Chondrocyte (in vitro differentiated cells): ENCODE measurements at regions not wholly inside any gene's neighbourhood (a gene's known extent, or its start where the extent isn't known, plus 50 kb on each side); places are given as distances from the start of the nearest gene placed in this dataset.
A peak's percentile ranks its signal among the peaks of the same experiment; 100 is the strongest.
"Not testable (repeated sequence)": the region's sequence is repeated elsewhere in the genome, so short reads cannot be mapped to it uniquely, and the experiment has no call there.

Experiments used
- DNase-seq: peaks from one replicate; pipeline ENCODE4 v3.0.0; 2021; ENCODE audit warnings: mixed read lengths, low spot score
- H3K27ac Mint-ChIP-seq: one replicate; pipeline ENCODE4 v1.8.0; 2021; ENCODE audit warnings: mild to moderate bottlenecking, moderate library complexity, mixed read lengths; ENCODE audit not compliant: unreplicated experiment
- H3K27me3 Mint-ChIP-seq: 2 replicates; pipeline ENCODE4 v1.8.0; 2021; ENCODE audit warnings: low read depth, mixed read lengths
- H3K36me3 Mint-ChIP-seq: 2 replicates; pipeline ENCODE4 v1.8.0; 2021; ENCODE audit warnings: low read depth, mixed read lengths
- H3K4me1 Mint-ChIP-seq: 2 replicates; pipeline ENCODE4 v1.8.0; 2021; ENCODE audit warnings: low read depth, mild to moderate bottlenecking, mixed read lengths
- H3K4me3 Mint-ChIP-seq: one replicate; pipeline ENCODE4 v1.8.0; 2021; ENCODE audit warnings: mild to moderate bottlenecking, moderate library complexity, mixed read lengths; ENCODE audit not compliant: unreplicated experiment
- H3K9me3 Mint-ChIP-seq: 2 replicates; pipeline ENCODE4 v1.8.0; 2021; ENCODE audit warnings: low read depth, mixed read lengths
- CTCF ChIP-seq: fragments of 200-600 bp; sonication (generic); IDR thresholded peaks from 2 replicates; pipeline ENCODE4 v1.5.0; 2021; ENCODE audit warnings: antibody characterized with exemption, mild to moderate bottlenecking, moderate library complexity

DNA sequence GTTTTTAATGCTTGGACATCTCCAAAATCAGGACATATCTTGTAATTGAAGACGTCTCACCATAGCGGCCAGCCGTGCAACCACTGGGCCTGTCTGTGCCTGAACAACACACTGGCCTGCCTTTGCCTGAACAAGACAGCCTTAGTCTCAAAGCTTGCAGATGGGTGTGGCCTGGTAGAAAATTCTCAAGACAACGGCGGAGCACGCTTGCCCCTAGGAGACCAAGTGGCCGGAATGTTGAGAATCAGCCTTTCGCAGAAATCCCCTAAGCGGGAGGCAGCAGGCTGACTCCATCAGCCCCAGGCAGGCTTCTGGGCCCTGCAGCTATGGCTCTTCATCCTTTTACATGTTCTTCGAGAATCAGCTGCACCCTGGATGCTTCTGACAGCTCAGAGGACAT is 98.0 kb upstream of the C1orf174 start:
- H3K27me3 Mint-ChIP-seq, result no peaks in the 10 kb centered on the region
- no peaks in the 10 kb centered on the region for H3K4me1 Mint-ChIP-seq
- no peak overlapping the region for H3K4me3 Mint-ChIP-seq
- TF ChIP-seq CTCF, result no peak
- peak; percentile 51 for DNase-seq
- no peak overlapping the region for H3K27ac Mint-ChIP-seq
- no peaks in the 10 kb centered on the region for H3K36me3 Mint-ChIP-seq
- H3K9me3 Mint-ChIP-seq, result no peaks in the 10 kb centered on the region

DNA sequence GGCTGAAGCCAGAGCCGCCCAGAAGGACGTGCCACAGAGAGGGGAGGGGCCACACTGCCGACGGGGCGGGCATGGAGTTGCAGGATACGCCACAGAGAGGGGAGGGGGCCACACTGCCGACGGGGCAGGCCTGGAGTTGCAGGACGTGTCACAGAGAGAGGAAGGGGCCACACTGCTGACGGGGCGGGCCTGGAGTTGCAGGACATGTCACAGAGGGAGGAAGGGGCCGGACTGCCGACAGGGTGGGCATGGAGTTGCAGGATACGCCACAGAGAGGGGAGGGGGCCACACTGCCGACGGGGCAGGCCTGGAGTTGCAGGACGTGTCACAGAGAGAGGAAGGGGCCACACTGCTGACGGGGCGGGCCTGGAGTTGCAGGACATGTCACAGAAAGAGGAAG is 99.4 kb upstream of the C1orf174 start:
- not testable (repeated sequence) for H3K4me3 Mint-ChIP-seq

GRCh38 chr1:3999941-4000735 is 100.1 kb upstream of the C1orf174 start:
- Mint-ChIP-seq H3K4me3 (no peak overlapping the region), H3K4me1 (no peaks in the 10 kb centered on the region), H3K27ac (no peak overlapping the region), H3K9me3 (peaks cover under 1% of the 10 kb centered on the region), H3K27me3 (no peaks in the 10 kb centered on the region), H3K36me3 (no peaks in the 10 kb centered on the region)
- DNase-seq, result peak; percentile 79
- no peak for TF ChIP-seq CTCF

More for the DNA sequence above, 99.4 kb upstream of the C1orf174 start:
- not testable (repeated sequence) for H3K9me3 Mint-ChIP-seq, H3K27me3 Mint-ChIP-seq, H3K27ac Mint-ChIP-seq, H3K36me3 Mint-ChIP-seq, H3K4me1 Mint-ChIP-seq
- peak; percentile 94 for DNase-seq

DNA sequence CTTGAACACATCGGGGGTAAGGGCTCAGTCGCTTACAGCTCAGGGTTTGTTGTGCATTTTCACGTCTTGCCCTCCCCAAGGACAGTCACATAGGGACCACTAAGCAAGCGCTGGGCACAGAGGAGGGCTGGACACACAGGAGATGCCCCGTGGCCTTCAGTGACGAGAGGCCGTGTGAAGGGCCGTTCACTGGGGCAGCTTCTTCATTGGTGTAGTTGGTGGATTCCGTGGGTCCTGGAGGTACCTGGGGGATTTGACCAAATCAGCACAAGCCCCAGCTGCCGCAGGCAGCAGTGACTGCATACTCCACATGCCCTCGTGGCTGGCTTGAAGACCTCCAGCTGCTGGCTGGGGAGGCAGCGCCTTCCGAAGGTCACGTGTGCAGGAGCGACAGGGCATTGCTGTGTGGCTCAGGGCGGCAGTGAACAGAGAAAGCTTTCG is 100.8 kb upstream of the C1orf174 start:
- Mint-ChIP-seq H3K4me1 (no peaks in the 10 kb centered on the region), H3K27ac (no peak overlapping the region), H3K4me3 (no peak overlapping the region), H3K36me3 (no peaks in the 10 kb centered on the region), H3K27me3 (no peaks in the 10 kb centered on the region), H3K9me3 (peaks cover 3% of the 10 kb centered on the region)
- no peak for TF ChIP-seq CTCF
- DNase-seq, result peak; percentile 70

DNA sequence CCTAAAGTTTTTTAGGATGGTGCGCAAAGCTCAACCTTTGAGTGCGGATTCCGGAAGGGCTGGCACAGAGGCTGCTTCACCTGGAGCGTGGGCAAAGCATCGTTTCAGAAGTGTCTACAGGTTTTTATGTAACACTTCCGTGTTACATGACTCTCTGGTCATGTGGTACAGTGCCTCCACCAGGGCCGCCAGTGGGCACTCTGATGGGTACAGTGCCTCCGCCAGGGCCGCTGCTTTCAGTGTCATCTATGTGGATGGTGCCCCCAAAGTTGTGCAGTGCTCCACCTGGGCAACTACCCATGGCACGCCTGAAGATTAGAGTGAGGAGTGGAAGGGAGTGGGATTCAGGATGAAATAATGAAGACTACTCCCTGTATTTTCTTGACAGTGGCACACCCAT is 101.4 kb upstream of the C1orf174 start:
- Mint-ChIP-seq H3K27ac (no peak overlapping the region), H3K36me3 (no peaks in the 10 kb centered on the region), H3K27me3 (no peaks in the 10 kb centered on the region), H3K9me3 (peaks cover 3% of the 10 kb centered on the region), H3K4me1 (no peaks in the 10 kb centered on the region), H3K4me3 (no peak overlapping the region)
- peak; percentile 73 for DNase-seq
- no peak for TF ChIP-seq CTCF

GRCh38 chr1:4002061-4002521 is 102.0 kb upstream of the C1orf174 start:
- H3K9me3 Mint-ChIP-seq, result peaks cover 5% of the 10 kb centered on the region
- H3K27ac Mint-ChIP-seq, result no peak overlapping the region
- no peaks in the 10 kb centered on the region for H3K36me3 Mint-ChIP-seq
- no peaks in the 10 kb centered on the region for H3K4me1 Mint-ChIP-seq
- no peaks in the 10 kb centered on the region for H3K27me3 Mint-ChIP-seq
- DNase-seq, result peak; percentile 86
- no peak overlapping the region for H3K4me3 Mint-ChIP-seq
- no peak for TF ChIP-seq CTCF
